AG09309 (cell line): ENCODE measurements at regions not wholly inside any gene's neighbourhood (a gene's known extent, or its start where the extent isn't known, plus 50 kb on each side); places are given as distances from the start of the nearest gene placed in this dataset.

ENCODE experiments used
- DNase-seq: peaks from one replicate; pipeline ENCODE4 v3.0.0-alpha.2; 2010; ENCODE audit warnings: low read depth
- H3K4me3 ChIP-seq: 2 replicates; pipeline ENCODE4 v1.5.1; 2011; ENCODE audit warnings: mild to moderate bottlenecking, low read depth, low read length, moderate library complexity; ENCODE audit not compliant: control insufficient read depth
- CTCF ChIP-seq: IDR thresholded peaks from 2 replicates; pipeline ENCODE4 v1.5.1; 2011; ENCODE audit warnings: mild to moderate bottlenecking, low read depth, low read length, inconsistent platforms; ENCODE audit not compliant: insufficient read depth, control insufficient read depth; ENCODE audit errors: missing control alignments

- no peak for DNase-seq
- H3K4me3 ChIP-seq, result no peak overlapping the region
- no peak for TF ChIP-seq CTCF
These were observed 133.1 kb downstream of the KDR start for GRCh38 chr4:54992266-54992665.

GRCh38 chr4:54988655-54989054, 136.7 kb downstream of the KDR start:
- TF ChIP-seq CTCF, result no peak
- H3K4me3 ChIP-seq, result no peak overlapping the region
- no peak for DNase-seq

GRCh38 chr4:54986095-54986846, 139.1 kb downstream of the KDR start:
- no peak overlapping the region for H3K4me3 ChIP-seq
- DNase-seq, result no peak
- TF ChIP-seq CTCF, result no peak

GRCh38 chr4:54976682-54977081, 148.7 kb downstream of the KDR start:
- no peak for TF ChIP-seq CTCF
- no peak overlapping the region for H3K4me3 ChIP-seq
- no peak for DNase-seq

- no peak for TF ChIP-seq CTCF
- no peak overlapping the region for H3K4me3 ChIP-seq
- no peak for DNase-seq
These were observed 149.4 kb downstream of the KDR start for GRCh38 chr4:54976031-54976430.

- no peak for TF ChIP-seq CTCF
- no peak for DNase-seq
- no peak overlapping the region for H3K4me3 ChIP-seq
These were observed 151.6 kb downstream of the KDR start for GRCh38 chr4:54973784-54974183.
